ENCODE measurements at regions not wholly inside any gene's neighbourhood (a gene's known extent, or its start where the extent isn't known, plus 50 kb on each side); places are given as distances from the start of the nearest gene placed in this dataset.

- intact Hi-C loops (cut with DNase I; ENCODE audit: low total_unique reads): no loop called here
- no peak overlapping the region for H3K27ac ChIP-seq
- 68 to 80% methylated on average over 3 of the region's 3 CpGs for WGBS, 2 donors (ENCODE audit: low coverage in 1 of 2)
- H3K4me1 ChIP-seq: no peaks in the 10 kb centered on the region
- no peak overlapping the region for H3K4me3 ChIP-seq
- no peak for TF ChIP-seq POLR2A (IDR thresholded peaks at IDR 0.05)
- TF ChIP-seq CTCF (IDR thresholded peaks at IDR 0.05): no peak
- TF ChIP-seq POLR2AphosphoS5 (IDR thresholded peaks at IDR 0.05): no peak
- TF ChIP-seq EP300 (IDR thresholded peaks at IDR 0.05; ENCODE audit: low read depth): no peak
- in situ Hi-C loops (cut with MboI; ENCODE audit: low pct_ligation_motif_present in 1 of 4, low pct_unique_long_range_greater_than_20kb in 1 of 4, low sequenced_read_pairs in 3 of 4): no loop called here
- no peak for DNase-seq
- H3K27me3 ChIP-seq: no peaks in the 10 kb centered on the region
- H3K36me3 ChIP-seq: no peaks in the 10 kb centered on the region
- no peaks in the 10 kb centered on the region for H3K9me3 ChIP-seq
These were observed 152.9 kb upstream of the NCKAP5 start for GRCh38 chr2:133721118-133721517.

- Histone ChIP-seq H3K27ac (no peak overlapping the region), H3K4me1 (no peaks in the 10 kb centered on the region), H3K36me3 (no peaks in the 10 kb centered on the region), H3K4me3 (no peak overlapping the region), H3K9me3 (no peaks in the 10 kb centered on the region), H3K27me3 (no peaks in the 10 kb centered on the region)
- intact Hi-C loops (cut with DNase I; ENCODE audit: low total_unique reads): no loop called here
- DNase-seq: no peak
- WGBS, 2 donors (ENCODE audit: low coverage in 1 of 2): 79 to 90% methylated on average over 3 of the region's 3 CpGs
- TF ChIP-seq POLR2A (IDR thresholded peaks at IDR 0.05) (no peak), CTCF (IDR thresholded peaks at IDR 0.05) (no peak), EP300 (IDR thresholded peaks at IDR 0.05; ENCODE audit: low read depth) (no peak), POLR2AphosphoS5 (IDR thresholded peaks at IDR 0.05) (no peak)
- in situ Hi-C loops (cut with MboI; ENCODE audit: low pct_ligation_motif_present in 1 of 4, low pct_unique_long_range_greater_than_20kb in 1 of 4, low sequenced_read_pairs in 3 of 4): no loop called here
These were observed 154.9 kb upstream of the NCKAP5 start for GRCh38 chr2:133723133-133723532.

- WGBS, 2 donors (ENCODE audit: low coverage in 1 of 2): 10 to 29% methylated on average over 2 to 5 of the region's 5 CpGs
- H3K4me3 ChIP-seq: peak overlapping the region in 1 of 4 donors; percentile 34
- TF ChIP-seq EP300 (IDR thresholded peaks at IDR 0.05; ENCODE audit: low read depth) (no peak), CTCF (IDR thresholded peaks at IDR 0.05) (no peak), POLR2AphosphoS5 (IDR thresholded peaks at IDR 0.05) (no peak), POLR2A (IDR thresholded peaks at IDR 0.05) (no peak)
These were observed 158.7 kb upstream of the NCKAP5 start for GRCh38 chr2:133726973-133727372.

GRCh38 chr2:133732059-133732458, 163.8 kb upstream of the NCKAP5 start:
- in situ Hi-C loops (cut with MboI; ENCODE audit: low pct_ligation_motif_present in 1 of 4, low pct_unique_long_range_greater_than_20kb in 1 of 4, low sequenced_read_pairs in 3 of 4): no loop called here
- Histone ChIP-seq H3K9me3 (no peaks in the 10 kb centered on the region), H3K4me3 (no peak overlapping the region), H3K36me3 (no peaks in the 10 kb centered on the region), H3K27ac (no peak overlapping the region), H3K4me1 (no peaks in the 10 kb centered on the region), H3K27me3 (no peaks in the 10 kb centered on the region)
- DNase-seq: no peak
- 80 to 86% methylated on average over 1 to 2 of the region's 2 CpGs for WGBS, 2 donors (ENCODE audit: low coverage in 1 of 2)
- intact Hi-C loops (cut with DNase I; ENCODE audit: low total_unique reads): no loop called here
- TF ChIP-seq POLR2A (IDR thresholded peaks at IDR 0.05) (no peak), EP300 (IDR thresholded peaks at IDR 0.05; ENCODE audit: low read depth) (no peak), POLR2AphosphoS5 (IDR thresholded peaks at IDR 0.05) (no peak), CTCF (IDR thresholded peaks at IDR 0.05) (no peak)

More at GRCh38 chr2:133726973-133727372, 158.7 kb upstream of the NCKAP5 start:
- Histone ChIP-seq H3K27me3 (no peaks in the 10 kb centered on the region), H3K36me3 (no peaks in the 10 kb centered on the region), H3K9me3 (no peaks in the 10 kb centered on the region), H3K4me1 (no peaks in the 10 kb centered on the region), H3K27ac (no peak overlapping the region)
- in situ Hi-C loops (cut with MboI; ENCODE audit: low pct_ligation_motif_present in 1 of 4, low pct_unique_long_range_greater_than_20kb in 1 of 4, low sequenced_read_pairs in 3 of 4): no loop called here
- intact Hi-C loops (cut with DNase I; ENCODE audit: low total_unique reads): no loop called here
- no peak for DNase-seq
